ENCODE measurements at regions not wholly inside any gene's neighbourhood (a gene's known extent, or its start where the extent isn't known, plus 50 kb on each side); places are given as distances from the start of the nearest gene placed in this dataset.

DNA sequence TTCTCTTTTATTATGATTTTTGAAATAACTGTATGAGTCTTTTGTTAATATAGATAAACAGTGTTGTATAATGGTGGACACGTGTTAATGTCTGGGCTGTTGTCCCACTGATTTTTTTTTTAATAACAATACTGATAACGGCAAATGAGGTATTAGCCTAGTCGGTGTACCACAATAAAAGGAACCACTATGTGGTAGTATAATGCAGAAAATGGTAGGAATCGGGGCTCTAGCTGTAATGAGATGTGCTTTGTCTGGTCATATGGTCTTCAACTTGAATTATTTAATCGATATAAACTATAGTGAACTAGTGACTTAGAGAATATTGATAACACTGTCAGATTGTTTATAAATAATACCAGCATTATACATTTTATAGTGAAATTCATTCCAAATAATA lies 517.9 kb upstream of the SPHKAP start:
- Histone ChIP-seq H3K36me3 (replicated peaks) (no peaks in the 10 kb centered on the region), H3K9me3 (no peaks in the 10 kb centered on the region), H3K4me3 (no peak overlapping the region), H3K27me3 (ENCODE audit: low read depth) (no peaks in the 10 kb centered on the region), H3K4me1 (no peaks in the 10 kb centered on the region)
- no peak for DNase-seq (ENCODE audit: low spot score in 2 of 2)
- in situ Hi-C loops (cut with MboI; ENCODE audit: low sequenced_read_pairs): loop anchor here (25.0 kb wide), 1 partner anchor 888 kb away; no protein-coding TSS in a partner anchor

DNA sequence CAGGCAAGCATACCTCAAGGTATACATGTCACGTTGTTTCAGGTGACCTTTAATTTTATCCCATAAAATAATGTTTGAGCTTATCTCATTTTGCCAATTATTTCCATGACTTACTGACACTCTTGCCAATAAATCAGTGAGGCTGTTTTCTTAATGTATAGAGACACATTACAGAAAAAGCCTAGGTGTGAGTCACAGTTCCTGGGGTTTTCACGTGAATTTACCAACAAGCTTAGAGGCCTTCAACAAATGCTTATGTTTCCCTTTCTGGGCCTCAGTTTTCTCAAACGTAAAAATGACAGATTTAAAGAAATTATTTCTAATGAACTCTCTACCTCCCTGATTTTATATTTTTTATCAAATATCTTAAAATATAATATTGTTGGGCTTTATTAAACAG lies 517.5 kb upstream of the SPHKAP start:
- DNase-seq (ENCODE audit: low spot score in 2 of 2): no peak
- no peak overlapping the region for H3K4me3 ChIP-seq
- in situ Hi-C loops (cut with MboI; ENCODE audit: low sequenced_read_pairs): loop anchor here (25.0 kb wide), 1 partner anchor 888 kb away; no protein-coding TSS in a partner anchor

GRCh38 chr2:228697456-228697855 lies 516.0 kb upstream of the SPHKAP start:
- Histone ChIP-seq H3K4me3 (no peak overlapping the region), H3K9me3 (no peaks in the 10 kb centered on the region), H3K4me1 (no peaks in the 10 kb centered on the region), H3K27me3 (ENCODE audit: low read depth) (no peaks in the 10 kb centered on the region), H3K36me3 (replicated peaks) (no peaks in the 10 kb centered on the region)
- no peak for DNase-seq (ENCODE audit: low spot score in 2 of 2)
- in situ Hi-C loops (cut with MboI; ENCODE audit: low sequenced_read_pairs): loop anchor here (25.0 kb wide), 1 partner anchor 890 kb away; no protein-coding TSS in a partner anchor

More for the DNA sequence above, 517.5 kb upstream of the SPHKAP start:
- Histone ChIP-seq H3K36me3 (replicated peaks) (no peaks in the 10 kb centered on the region), H3K9me3 (no peaks in the 10 kb centered on the region), H3K4me1 (no peaks in the 10 kb centered on the region), H3K27me3 (ENCODE audit: low read depth) (no peaks in the 10 kb centered on the region)

GRCh38 chr2:228690681-228691080 lies 509.2 kb upstream of the SPHKAP start:
- in situ Hi-C loops (cut with MboI; ENCODE audit: low sequenced_read_pairs): loop anchor here (25.0 kb wide), 1 partner anchor 897 kb away; no protein-coding TSS in a partner anchor

DNA sequence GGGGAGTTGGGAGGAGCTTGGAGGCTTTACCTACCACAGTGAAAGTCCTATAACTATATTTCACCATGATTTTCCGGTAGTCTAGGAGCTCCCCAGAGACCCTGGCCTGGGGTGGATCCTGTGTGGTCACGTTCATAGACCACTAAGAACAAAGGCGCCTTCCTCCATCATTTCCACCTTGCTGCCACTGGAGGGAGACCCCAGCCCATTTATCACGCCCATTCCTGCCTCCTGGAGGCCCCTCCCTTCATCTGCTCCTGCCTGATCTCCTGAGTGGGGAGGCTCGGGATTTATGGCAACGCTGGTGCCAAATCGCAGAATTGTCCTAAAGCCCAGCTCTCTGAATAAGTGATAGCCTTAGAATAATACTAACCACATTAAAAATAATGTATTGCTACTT lies 507.6 kb upstream of the SPHKAP start:
- H3K27me3 ChIP-seq (ENCODE audit: low read depth): no peaks in the 10 kb centered on the region
- H3K4me3 ChIP-seq: no peak overlapping the region
- peak in 1 of 2 experiments; percentile 19 for DNase-seq (ENCODE audit: low spot score in 2 of 2)
- no peaks in the 10 kb centered on the region for H3K9me3 ChIP-seq
- no peaks in the 10 kb centered on the region for H3K4me1 ChIP-seq
- H3K36me3 ChIP-seq (replicated peaks): no peaks in the 10 kb centered on the region
- in situ Hi-C loops (cut with MboI; ENCODE audit: low sequenced_read_pairs): loop anchor here (25.0 kb wide), 1 partner anchor 898 kb away; no protein-coding TSS in a partner anchor

More at GRCh38 chr2:228690681-228691080, 509.2 kb upstream of the SPHKAP start:
- no peak for DNase-seq (ENCODE audit: low spot score in 2 of 2)
- Histone ChIP-seq H3K9me3 (no peaks in the 10 kb centered on the region), H3K4me3 (no peak overlapping the region), H3K4me1 (no peaks in the 10 kb centered on the region), H3K27me3 (ENCODE audit: low read depth) (no peaks in the 10 kb centered on the region), H3K36me3 (replicated peaks) (no peaks in the 10 kb centered on the region)

DNA sequence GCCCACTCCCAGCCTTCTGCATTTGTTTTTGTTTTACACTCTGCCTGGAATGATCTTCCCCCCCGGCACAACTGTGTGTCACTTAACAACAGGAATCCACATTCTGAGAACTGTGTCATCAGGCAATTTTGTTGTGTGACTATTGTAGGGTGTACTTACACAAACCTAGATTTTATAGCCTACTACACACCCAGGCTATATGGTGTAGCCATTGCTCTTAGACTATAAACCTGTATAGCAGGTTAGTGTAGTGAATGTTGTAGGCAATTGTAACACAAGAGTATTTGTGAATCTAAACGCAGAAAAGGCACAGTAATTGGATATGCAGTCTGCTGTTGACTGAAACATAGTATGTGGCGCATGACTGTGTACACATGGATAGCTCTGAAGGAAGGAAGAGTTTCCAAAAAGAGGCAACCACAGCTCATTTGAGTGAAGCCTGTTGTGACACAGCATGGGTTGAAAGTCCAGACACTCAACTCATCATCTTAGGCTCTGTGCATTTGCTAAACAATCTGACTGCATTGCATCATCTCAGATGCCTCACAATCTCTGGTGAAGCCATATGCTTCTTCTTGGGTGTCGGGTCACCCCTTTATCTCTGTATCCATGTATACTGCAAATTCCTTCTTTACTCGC lies 506.6 kb upstream of the SPHKAP start:
- in situ Hi-C loops (cut with MboI; ENCODE audit: low sequenced_read_pairs): loop anchor here (25.0 kb wide), 1 partner anchor 899 kb away; no protein-coding TSS in a partner anchor
- no peak overlapping the region for H3K4me3 ChIP-seq
- no peaks in the 10 kb centered on the region for H3K36me3 ChIP-seq (replicated peaks)
- DNase-seq (ENCODE audit: low spot score in 2 of 2): no peak
- H3K4me1 ChIP-seq: no peaks in the 10 kb centered on the region
- no peaks in the 10 kb centered on the region for H3K9me3 ChIP-seq
- H3K27me3 ChIP-seq (ENCODE audit: low read depth): no peaks in the 10 kb centered on the region

DNA sequence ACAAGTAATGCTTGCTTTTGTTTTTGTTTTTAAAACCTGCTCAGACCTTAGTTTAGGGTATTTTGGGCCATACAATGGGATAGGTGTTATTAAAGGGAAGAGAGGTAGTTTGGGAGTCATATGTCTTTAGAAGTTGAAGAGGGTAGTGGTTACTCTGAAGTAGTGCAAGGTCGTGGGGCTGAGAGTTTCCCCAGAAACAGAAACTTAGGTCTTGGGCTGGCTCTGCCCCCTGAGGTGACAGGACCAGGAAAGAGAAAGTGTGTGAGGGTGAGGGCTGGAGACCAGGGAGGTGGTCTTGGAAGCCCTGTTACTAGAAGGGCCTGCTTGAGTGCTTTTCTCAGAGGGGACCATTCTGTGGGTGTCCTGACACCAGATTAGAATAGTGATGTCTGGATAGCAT lies 500.5 kb upstream of the SPHKAP start:
- in situ Hi-C loops (cut with MboI; ENCODE audit: low sequenced_read_pairs): loop anchor here (25.0 kb wide), 1 partner anchor 905 kb away; no protein-coding TSS in a partner anchor
- Histone ChIP-seq H3K4me1 (no peaks in the 10 kb centered on the region), H3K36me3 (replicated peaks) (no peaks in the 10 kb centered on the region), H3K4me3 (no peak overlapping the region), H3K27me3 (ENCODE audit: low read depth) (no peaks in the 10 kb centered on the region), H3K9me3 (no peaks in the 10 kb centered on the region)
- no peak for DNase-seq (ENCODE audit: low spot score in 2 of 2)

DNA sequence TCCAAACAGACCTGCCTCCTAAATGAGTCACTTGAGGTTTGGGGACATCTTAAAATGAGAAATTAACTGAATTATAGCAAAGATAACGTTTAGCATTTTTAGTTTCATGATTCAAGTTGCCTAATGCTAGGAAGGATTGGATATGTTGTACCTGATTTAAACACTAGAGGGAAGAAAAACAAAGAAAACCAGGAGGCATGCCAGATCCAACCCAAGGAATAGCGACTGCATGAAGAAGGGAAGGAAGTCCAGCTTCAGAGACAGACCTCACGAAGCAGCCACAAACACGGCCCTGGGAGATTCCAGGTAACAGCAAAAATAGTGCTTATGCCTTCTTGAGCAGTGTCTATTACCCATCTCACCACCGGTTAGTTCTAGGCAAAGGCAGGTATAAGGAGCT lies 499.9 kb upstream of the SPHKAP start:
- H3K9me3 ChIP-seq: no peaks in the 10 kb centered on the region
- peak in 1 of 2 experiments; percentile 7 for DNase-seq (ENCODE audit: low spot score in 2 of 2)
- in situ Hi-C loops (cut with MboI; ENCODE audit: low sequenced_read_pairs): loop anchor here (25.0 kb wide), 1 partner anchor 906 kb away; no protein-coding TSS in a partner anchor

GRCh38 chr2:228678110-228678509 lies 496.6 kb upstream of the SPHKAP start:
- Histone ChIP-seq H3K36me3 (replicated peaks) (no peaks in the 10 kb centered on the region), H3K4me3 (no peak overlapping the region), H3K9me3 (no peaks in the 10 kb centered on the region), H3K27me3 (ENCODE audit: low read depth) (no peaks in the 10 kb centered on the region), H3K4me1 (no peaks in the 10 kb centered on the region)
- in situ Hi-C loops (cut with MboI; ENCODE audit: low sequenced_read_pairs): loop anchor here (25.0 kb wide), 1 partner anchor 909 kb away; no protein-coding TSS in a partner anchor
- DNase-seq (ENCODE audit: low spot score in 2 of 2): no peak

More for the DNA sequence above, 499.9 kb upstream of the SPHKAP start:
- no peak overlapping the region for H3K4me3 ChIP-seq
- H3K27me3 ChIP-seq (ENCODE audit: low read depth): no peaks in the 10 kb centered on the region
- no peaks in the 10 kb centered on the region for H3K4me1 ChIP-seq
- no peaks in the 10 kb centered on the region for H3K36me3 ChIP-seq (replicated peaks)

DNA sequence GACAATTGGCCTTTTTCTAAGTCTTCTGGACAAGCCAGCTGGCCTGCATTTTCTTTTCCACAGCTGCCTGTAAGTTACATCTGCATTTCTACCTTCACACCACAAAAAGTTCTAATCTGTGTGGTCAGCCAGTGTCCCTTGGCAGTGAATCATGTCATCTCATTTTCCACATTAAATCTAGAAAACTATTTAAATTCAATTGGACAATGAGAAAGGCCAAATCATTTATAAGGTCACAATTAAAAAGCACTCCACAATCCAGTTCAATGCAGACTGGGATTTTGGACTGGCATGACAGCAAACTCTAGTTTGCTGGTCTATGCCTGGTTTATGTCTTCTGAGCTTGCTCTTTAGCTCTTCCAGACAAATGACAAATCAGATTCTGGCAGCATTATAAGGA lies 494.2 kb upstream of the SPHKAP start:
- Histone ChIP-seq H3K4me3 (no peak overlapping the region), H3K36me3 (replicated peaks) (no peaks in the 10 kb centered on the region), H3K9me3 (no peaks in the 10 kb centered on the region), H3K27me3 (ENCODE audit: low read depth) (no peaks in the 10 kb centered on the region), H3K4me1 (no peaks in the 10 kb centered on the region)
- in situ Hi-C loops (cut with MboI; ENCODE audit: low sequenced_read_pairs): loop anchor here (25.0 kb wide), 1 partner anchor 912 kb away; no protein-coding TSS in a partner anchor
- DNase-seq (ENCODE audit: low spot score in 2 of 2): no peak

DNA sequence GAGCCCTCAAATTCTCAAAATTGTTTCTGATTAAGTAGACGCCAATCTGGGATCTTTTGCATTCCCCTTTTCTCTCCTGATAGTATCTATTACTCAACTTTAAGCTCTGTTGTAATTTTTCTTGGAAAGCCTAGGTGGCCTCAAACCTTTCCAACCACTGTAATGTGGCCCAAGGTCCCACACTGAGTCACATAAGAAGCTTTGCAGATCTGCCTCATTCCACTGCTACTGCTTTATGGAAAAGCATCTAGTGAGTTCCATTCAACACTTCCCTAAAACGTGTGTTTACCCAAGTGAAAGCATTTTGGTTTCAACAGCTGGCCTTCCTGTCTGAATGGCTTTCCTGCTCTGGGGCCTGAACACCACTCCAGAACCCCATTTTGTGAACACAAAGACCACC lies 493.6 kb upstream of the SPHKAP start:
- no peaks in the 10 kb centered on the region for H3K36me3 ChIP-seq (replicated peaks)
- H3K4me3 ChIP-seq: no peak overlapping the region
- in situ Hi-C loops (cut with MboI; ENCODE audit: low sequenced_read_pairs): loop anchor here (25.0 kb wide), 1 partner anchor 912 kb away; no protein-coding TSS in a partner anchor
- no peaks in the 10 kb centered on the region for H3K4me1 ChIP-seq
- no peak for DNase-seq (ENCODE audit: low spot score in 2 of 2)
- H3K27me3 ChIP-seq (ENCODE audit: low read depth): no peaks in the 10 kb centered on the region
- H3K9me3 ChIP-seq: no peaks in the 10 kb centered on the region

DNA sequence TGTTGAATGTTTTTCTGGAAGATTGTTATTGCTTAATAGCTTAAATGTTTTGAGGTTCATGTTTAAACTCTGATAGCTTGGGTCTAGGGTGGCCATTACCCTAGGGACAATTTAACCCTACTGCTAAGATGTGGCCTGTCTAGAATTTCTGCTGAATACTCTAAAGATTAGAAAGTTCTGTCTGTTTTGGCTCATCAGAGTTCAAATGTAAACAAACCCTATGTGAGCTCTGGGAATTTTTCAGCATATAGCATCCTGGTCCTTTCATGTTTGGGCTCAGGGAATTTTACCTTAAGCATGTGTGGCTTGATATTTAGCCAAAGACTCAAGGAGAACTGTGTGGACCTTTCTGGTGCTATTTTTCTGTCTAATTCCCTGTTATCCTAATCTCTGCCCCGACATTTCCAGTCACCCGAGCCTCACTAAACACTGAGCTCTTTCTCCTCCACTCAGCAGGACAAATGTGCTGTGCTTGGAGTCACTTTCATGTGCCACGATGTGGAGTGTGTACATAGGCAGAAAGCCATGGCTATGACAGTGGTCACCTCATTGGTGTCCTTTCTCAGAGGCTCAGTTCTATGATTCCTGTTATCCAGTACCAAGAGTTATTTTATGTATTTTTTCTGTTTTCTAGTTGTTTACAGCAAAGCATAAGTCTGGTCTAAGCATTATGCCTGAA lies 492.5 kb upstream of the SPHKAP start:
- Histone ChIP-seq H3K9me3 (no peaks in the 10 kb centered on the region), H3K36me3 (replicated peaks) (no peaks in the 10 kb centered on the region), H3K27me3 (ENCODE audit: low read depth) (no peaks in the 10 kb centered on the region), H3K4me1 (no peaks in the 10 kb centered on the region), H3K4me3 (no peak overlapping the region)
- DNase-seq (ENCODE audit: low spot score in 2 of 2): no peak
- in situ Hi-C loops (cut with MboI; ENCODE audit: low sequenced_read_pairs): loop anchor here (25.0 kb wide), 2 partner anchors 612 to 737 kb away; no protein-coding TSS in a partner anchor

DNA sequence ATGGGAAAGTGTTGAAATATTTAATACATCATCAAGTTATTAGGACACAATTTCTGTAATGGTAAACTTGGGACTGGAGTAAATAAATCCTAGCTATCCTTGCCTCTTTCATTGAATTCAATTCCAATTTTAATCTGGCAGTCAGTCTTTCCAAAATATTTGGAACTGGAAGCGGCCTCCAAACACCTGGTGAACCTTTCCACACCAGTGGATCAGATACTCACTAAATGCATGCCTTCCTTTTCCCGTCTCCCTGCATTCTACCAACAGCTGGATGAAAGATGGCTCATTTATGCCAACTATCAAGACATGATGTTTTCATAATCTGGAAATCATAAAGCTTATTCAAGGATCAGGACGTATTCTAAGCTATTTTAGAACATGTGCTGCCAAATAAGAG lies 488.2 kb upstream of the SPHKAP start:
- Histone ChIP-seq H3K9me3 (no peaks in the 10 kb centered on the region), H3K4me1 (no peaks in the 10 kb centered on the region), H3K36me3 (replicated peaks) (no peaks in the 10 kb centered on the region), H3K27me3 (ENCODE audit: low read depth) (no peaks in the 10 kb centered on the region), H3K4me3 (no peak overlapping the region)
- DNase-seq (ENCODE audit: low spot score in 2 of 2): no peak
- in situ Hi-C loops (cut with MboI; ENCODE audit: low sequenced_read_pairs): loop anchor here (10.0 to 25.0 kb wide), 3 partner anchors 265 to 732 kb away; no protein-coding TSS in a partner anchor

DNA sequence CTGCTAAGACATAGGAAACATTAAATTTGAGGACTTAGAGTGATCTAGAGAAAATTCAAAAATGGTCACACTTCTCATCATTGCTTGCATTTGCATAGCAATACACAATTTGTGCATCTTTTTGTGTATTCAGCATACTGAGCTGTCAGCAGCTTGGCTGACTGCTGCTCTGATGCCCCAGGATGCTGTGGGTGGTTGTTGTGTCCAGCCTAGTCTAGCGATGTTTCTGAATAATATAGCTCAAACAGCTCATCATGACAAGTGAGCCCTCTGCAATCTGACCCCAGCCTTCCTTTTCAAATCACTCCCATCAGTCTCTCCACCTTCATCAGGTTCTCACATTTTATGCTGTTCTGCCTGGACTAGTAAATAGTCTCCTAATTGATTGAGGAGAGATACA lies 483.7 kb upstream of the SPHKAP start:
- no peaks in the 10 kb centered on the region for H3K4me1 ChIP-seq
- in situ Hi-C loops (cut with MboI; ENCODE audit: low sequenced_read_pairs): loop anchor here (10.0 to 25.0 kb wide), 3 partner anchors 260 to 728 kb away; no protein-coding TSS in a partner anchor
- H3K4me3 ChIP-seq: no peak overlapping the region

More for the DNA sequence above, 483.7 kb upstream of the SPHKAP start:
- no peaks in the 10 kb centered on the region for H3K9me3 ChIP-seq
- H3K27me3 ChIP-seq (ENCODE audit: low read depth): no peaks in the 10 kb centered on the region
- H3K36me3 ChIP-seq (replicated peaks): no peaks in the 10 kb centered on the region
- DNase-seq (ENCODE audit: low spot score in 2 of 2): no peak

Measured in HAP-1 (cell line).